H1 (cell line): ENCODE measurements at regions not wholly inside any gene's neighbourhood (a gene's known extent, or its start where the extent isn't known, plus 50 kb on each side); places are given as distances from the start of the nearest gene placed in this dataset.

Experiments used
- ATF3 ChIP-seq: IDR thresholded peaks from 2 replicates; pipeline ENCODE4 v1.6.1; 2011; ENCODE audit warnings: low read depth, mild to moderate bottlenecking, low read length; ENCODE audit not compliant: insufficient read depth
- CEBPB ChIP-seq: IDR thresholded peaks from 2 replicates; pipeline ENCODE4 v1.6.1; 2012; ENCODE audit warnings: low read depth, low read length
- CTCF ChIP-seq, 3 experiments: IDR thresholded peaks; 1 replicate in 2 of 3; 2 replicates in 1 of 3; pipeline versions ENCODE4 v1.5.1 to v1.6.1; 2011; ENCODE audit warnings: low read length in 3 of 3, mild to moderate bottlenecking in 3 of 3, inconsistent platforms in 2 of 3, low read depth in 1 of 3, moderate library complexity in 1 of 3; ENCODE audit not compliant: insufficient read depth in 1 of 3; ENCODE audit errors: control extremely low read depth in 1 of 3
- RNF2 ChIP-seq: fragments of 200-900, 300-1000 bp; sonication (generic); IDR thresholded peaks from 2 replicates; pipeline ENCODE4 v1.7.1; 2016; ENCODE audit warnings: borderline replicate concordance, low read depth, mild to moderate bottlenecking, antibody characterized with exemption, low read length; ENCODE audit not compliant: poor library complexity, severe bottlenecking; ENCODE audit errors: missing control alignments

DNA sequence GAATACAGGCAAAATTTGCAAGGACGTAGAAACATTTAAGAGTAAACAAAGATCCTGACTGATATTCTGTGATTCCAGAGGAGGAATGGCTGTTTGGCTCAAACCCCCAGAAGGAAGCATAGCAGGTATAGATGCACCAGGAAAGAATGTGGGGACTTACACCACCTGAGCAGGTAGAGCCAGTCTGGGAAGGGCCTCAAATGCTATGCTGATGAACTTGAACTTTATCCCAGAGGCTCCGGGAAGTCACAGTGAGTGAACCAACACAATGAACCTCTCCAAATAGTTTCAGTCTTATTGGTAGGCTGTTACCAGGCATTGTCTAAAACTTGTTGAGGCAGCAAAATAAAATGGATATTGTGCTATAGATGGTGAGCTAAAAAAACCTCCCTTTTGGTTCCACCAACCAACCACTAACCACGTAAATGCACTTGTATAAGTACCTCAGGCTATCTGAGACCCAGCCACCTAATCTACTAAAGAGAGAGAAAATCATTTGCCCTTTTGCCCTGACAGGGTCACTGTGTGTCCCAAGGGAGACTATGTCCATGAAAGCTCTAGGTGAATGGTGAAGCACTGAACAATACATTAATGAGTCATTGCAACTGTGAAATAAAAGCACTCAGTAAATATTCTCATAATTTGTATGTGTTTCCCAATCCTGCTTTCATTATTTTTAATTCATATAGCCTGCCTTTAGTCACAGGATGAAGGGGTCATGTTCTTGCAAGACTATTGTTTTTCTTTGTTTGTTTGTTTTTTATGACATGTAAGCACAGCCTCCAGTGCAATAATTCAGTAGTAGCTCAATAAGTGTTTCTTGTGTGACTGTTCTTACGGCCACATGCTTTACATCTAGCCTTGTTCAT is 911.6 kb downstream of the EPHA4 start:
- TF ChIP-seq ATF3 (no peak), CTCF (IDR thresholded peaks at IDR 0.05; ENCODE audit: control extremely low read depth in 1 of 3, insufficient read depth in 1 of 3, low read depth in 1 of 3, low read length in 3 of 3) (no peak), CEBPB (no peak), RNF2 (no peak)
